ENCODE measurements at regions not wholly inside any gene's neighbourhood (a gene's known extent, or its start where the extent isn't known, plus 50 kb on each side); places are given as distances from the start of the nearest gene placed in this dataset.
"Not testable (repeated sequence)": the region's sequence is repeated elsewhere in the genome, so short reads cannot be mapped to it uniquely, and the experiment has no call there.

- H3K4me1 ChIP-seq (ENCODE audit: insufficient read depth, low read length, poor library complexity, severe bottlenecking) = no peaks in the 10 kb centered on the region
- no peak overlapping the region for H3K27ac ChIP-seq (ENCODE audit: low read depth, low read length, poor library complexity, severe bottlenecking)
- no peak overlapping the region for H3K4me3 ChIP-seq (ENCODE audit: low read depth, low read length, poor library complexity, severe bottlenecking)
- BruUV-seq (replicated peaks) = no TSS peak
- ChIA-PET POLR2A (ENCODE audit: low non-redundant PET) (no interaction called here), CTCF (interaction anchor here (0.7 kb wide), 1 partner anchor 1456 kb away, joined by 3 read pairs; no protein-coding TSS in a partner anchor)
- no peak for DNase-seq (ENCODE audit: low spot score)
- TF ChIP-seq CTCF (conservative IDR thresholded peaks at IDR 0.05; ENCODE audit: low read depth, low read length) = no peak
- no peak for TF ChIP-seq EZH2 (IDR thresholded peaks at IDR 0.05; ENCODE audit: borderline replicate concordance, low read depth, low read length, poor library complexity, severe bottlenecking)
- H3K27me3 ChIP-seq (replicated peaks; ENCODE audit: insufficient read depth, low read depth, low read length, poor library complexity) = no peaks in the 10 kb centered on the region
- no peaks in the 10 kb centered on the region for H3K36me3 ChIP-seq (ENCODE audit: insufficient read depth, low read length, poor library complexity, severe bottlenecking)
- no peaks in the 10 kb centered on the region for H3K9me3 ChIP-seq (ENCODE audit: low read depth, low read length, poor library complexity, severe bottlenecking)
- intact Hi-C loops (cut with micrococcal nuclease; ENCODE audit: unreplicated experiment) = no loop called here
Measured at GRCh38 chr9:12424243-12424642, 268.9 kb upstream of the TYRP1 start.

- DNase-seq (ENCODE audit: low spot score) = peak; percentile 48
- Histone ChIP-seq H3K27me3 (replicated peaks; ENCODE audit: insufficient read depth, low read depth, low read length, poor library complexity) (no peaks in the 10 kb centered on the region), H3K36me3 (ENCODE audit: insufficient read depth, low read length, poor library complexity, severe bottlenecking) (no peaks in the 10 kb centered on the region), H3K4me3 (ENCODE audit: low read depth, low read length, poor library complexity, severe bottlenecking) (no peak overlapping the region), H3K27ac (ENCODE audit: low read depth, low read length, poor library complexity, severe bottlenecking) (no peak overlapping the region), H3K4me1 (ENCODE audit: insufficient read depth, low read length, poor library complexity, severe bottlenecking) (no peaks in the 10 kb centered on the region), H3K9me3 (ENCODE audit: low read depth, low read length, poor library complexity, severe bottlenecking) (no peaks in the 10 kb centered on the region)
- ChIA-PET CTCF (no interaction called here), POLR2A (ENCODE audit: low non-redundant PET) (no interaction called here)
- intact Hi-C loops (cut with micrococcal nuclease; ENCODE audit: unreplicated experiment) = no loop called here
- no peak for TF ChIP-seq EZH2 (IDR thresholded peaks at IDR 0.05; ENCODE audit: borderline replicate concordance, low read depth, low read length, poor library complexity, severe bottlenecking)
- TF ChIP-seq CTCF (conservative IDR thresholded peaks at IDR 0.05; ENCODE audit: low read depth, low read length) = peak; percentile 47
- no TSS peak for BruUV-seq (replicated peaks)
Measured at GRCh38 chr9:12425878-12426864, 267.0 kb upstream of the TYRP1 start.

GRCh38 chr9:12439267-12439666 lies 253.9 kb upstream of the TYRP1 start:
- H3K27ac ChIP-seq (ENCODE audit: low read depth, low read length, poor library complexity, severe bottlenecking) = no peak overlapping the region
- H3K9me3 ChIP-seq (ENCODE audit: low read depth, low read length, poor library complexity, severe bottlenecking) = no peaks in the 10 kb centered on the region
- CTCF ChIA-PET = no interaction called here
- H3K27me3 ChIP-seq (replicated peaks; ENCODE audit: insufficient read depth, low read depth, low read length, poor library complexity) = no peaks in the 10 kb centered on the region
- intact Hi-C loops (cut with micrococcal nuclease; ENCODE audit: unreplicated experiment) = no loop called here
- no TSS peak for BruUV-seq (replicated peaks)
- TF ChIP-seq EZH2 (IDR thresholded peaks at IDR 0.05; ENCODE audit: borderline replicate concordance, low read depth, low read length, poor library complexity, severe bottlenecking) (no peak), CTCF (conservative IDR thresholded peaks at IDR 0.05; ENCODE audit: low read depth, low read length) (no peak)
- POLR2A ChIA-PET (ENCODE audit: low non-redundant PET) = no interaction called here
- no peak overlapping the region for H3K4me3 ChIP-seq (ENCODE audit: low read depth, low read length, poor library complexity, severe bottlenecking)
- no peak for DNase-seq (ENCODE audit: low spot score)
- no peaks in the 10 kb centered on the region for H3K36me3 ChIP-seq (ENCODE audit: insufficient read depth, low read length, poor library complexity, severe bottlenecking)
- H3K4me1 ChIP-seq (ENCODE audit: insufficient read depth, low read length, poor library complexity, severe bottlenecking) = no peaks in the 10 kb centered on the region

GRCh38 chr9:12441080-12441479 lies 252.1 kb upstream of the TYRP1 start:
- H3K4me3 ChIP-seq (ENCODE audit: low read depth, low read length, poor library complexity, severe bottlenecking); POLR2A ChIA-PET (ENCODE audit: low non-redundant PET); CTCF ChIA-PET; H3K27me3 ChIP-seq (replicated peaks; ENCODE audit: insufficient read depth, low read depth, low read length, poor library complexity); DNase-seq (ENCODE audit: low spot score); H3K27ac ChIP-seq (ENCODE audit: low read depth, low read length, poor library complexity, severe bottlenecking); H3K36me3 ChIP-seq (ENCODE audit: insufficient read depth, low read length, poor library complexity, severe bottlenecking); H3K4me1 ChIP-seq (ENCODE audit: insufficient read depth, low read length, poor library complexity, severe bottlenecking); BruUV-seq (replicated peaks); H3K9me3 ChIP-seq (ENCODE audit: low read depth, low read length, poor library complexity, severe bottlenecking); intact Hi-C loops (cut with micrococcal nuclease; ENCODE audit: unreplicated experiment): not testable (repeated sequence)
